ENCODE measurements at regions not wholly inside any gene's neighbourhood (a gene's known extent, or its start where the extent isn't known, plus 50 kb on each side); places are given as distances from the start of the nearest gene placed in this dataset.

GRCh38 chr16:31701734-31702133, 171.9 kb upstream of the ZNF267 start:
- DNase-seq (ENCODE audit: low read depth) = no peak

- no peak for DNase-seq (ENCODE audit: low read depth)
These were observed 170.8 kb upstream of the ZNF267 start for GRCh38 chr16:31702796-31703195.

GRCh38 chr16:31703526-31704128, 170.0 kb upstream of the ZNF267 start:
- no peak for DNase-seq (ENCODE audit: low read depth)

- DNase-seq (ENCODE audit: low read depth) = no peak
These were observed 169.5 kb upstream of the ZNF267 start for GRCh38 chr16:31704138-31704537.

- DNase-seq (ENCODE audit: low read depth) = no peak
These were observed 168.2 kb upstream of the ZNF267 start for GRCh38 chr16:31705371-31705770.

GRCh38 chr16:31706318-31706717, 167.3 kb upstream of the ZNF267 start:
- no peak for DNase-seq (ENCODE audit: low read depth)

GRCh38 chr16:31706925-31707324, 166.7 kb upstream of the ZNF267 start:
- DNase-seq (ENCODE audit: low read depth) = no peak

- no peak for DNase-seq (ENCODE audit: low read depth)
These were observed 165.8 kb upstream of the ZNF267 start for GRCh38 chr16:31707743-31708335.

GRCh38 chr16:31708348-31708747, 165.3 kb upstream of the ZNF267 start:
- DNase-seq (ENCODE audit: low read depth) = no peak

GRCh38 chr16:31709181-31709580, 164.4 kb upstream of the ZNF267 start:
- DNase-seq (ENCODE audit: low read depth) = no peak

GRCh38 chr16:31710134-31710533, 163.5 kb upstream of the ZNF267 start:
- no peak for DNase-seq (ENCODE audit: low read depth)

- DNase-seq (ENCODE audit: low read depth) = no peak
These were observed 162.7 kb upstream of the ZNF267 start for GRCh38 chr16:31710880-31711279.

GRCh38 chr16:31711344-31711845, 162.2 kb upstream of the ZNF267 start:
- no peak for DNase-seq (ENCODE audit: low read depth)

GRCh38 chr16:31712064-31712540, 161.5 kb upstream of the ZNF267 start:
- no peak for DNase-seq (ENCODE audit: low read depth)

GRCh38 chr16:31713071-31713944, 160.3 kb upstream of the ZNF267 start:
- peak; percentile 87 for DNase-seq (ENCODE audit: low read depth)

GRCh38 chr16:31713945-31714902, 159.4 kb upstream of the ZNF267 start:
- no peak for DNase-seq (ENCODE audit: low read depth)

- DNase-seq (ENCODE audit: low read depth) = no peak
These were observed 158.6 kb upstream of the ZNF267 start for GRCh38 chr16:31714903-31715504.

GRCh38 chr16:31715915-31716314, 157.7 kb upstream of the ZNF267 start:
- no peak for DNase-seq (ENCODE audit: low read depth)

GRCh38 chr16:31718998-31719397, 154.6 kb upstream of the ZNF267 start:
- no peak for DNase-seq (ENCODE audit: low read depth)

- no peak for DNase-seq (ENCODE audit: low read depth)
These were observed 146.1 kb upstream of the ZNF267 start for GRCh38 chr16:31727553-31727952.

GRCh38 chr16:31734265-31734664, 139.3 kb upstream of the ZNF267 start:
- DNase-seq (ENCODE audit: low read depth) = no peak

All from activated T-cell treated with anti-CD3 and anti-CD28 coated beads for 1 hour (primary cell).